ENCODE measurements at regions not wholly inside any gene's neighbourhood (a gene's known extent, or its start where the extent isn't known, plus 50 kb on each side); places are given as distances from the start of the nearest gene placed in this dataset.

DNA sequence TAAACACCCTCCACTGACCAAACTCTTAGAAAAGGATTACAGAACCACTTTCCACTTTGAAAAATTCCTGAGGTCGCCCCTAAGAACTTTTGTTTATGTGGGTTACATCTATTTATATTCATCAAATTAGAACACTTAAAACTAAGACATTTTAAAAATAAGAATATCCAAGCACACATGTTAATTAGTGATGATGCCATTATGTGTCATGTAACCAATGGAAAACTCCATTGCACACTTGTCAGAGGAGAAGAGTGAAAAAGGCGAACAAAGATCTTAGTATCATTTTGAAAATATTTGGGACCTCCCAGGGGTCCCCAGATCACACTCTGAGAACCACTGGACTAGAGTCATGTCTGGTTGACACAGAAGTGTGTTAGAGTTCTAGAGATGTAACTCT lies 882.4 kb upstream of the AMELY start:
- TF ChIP-seq, protein P1, sequence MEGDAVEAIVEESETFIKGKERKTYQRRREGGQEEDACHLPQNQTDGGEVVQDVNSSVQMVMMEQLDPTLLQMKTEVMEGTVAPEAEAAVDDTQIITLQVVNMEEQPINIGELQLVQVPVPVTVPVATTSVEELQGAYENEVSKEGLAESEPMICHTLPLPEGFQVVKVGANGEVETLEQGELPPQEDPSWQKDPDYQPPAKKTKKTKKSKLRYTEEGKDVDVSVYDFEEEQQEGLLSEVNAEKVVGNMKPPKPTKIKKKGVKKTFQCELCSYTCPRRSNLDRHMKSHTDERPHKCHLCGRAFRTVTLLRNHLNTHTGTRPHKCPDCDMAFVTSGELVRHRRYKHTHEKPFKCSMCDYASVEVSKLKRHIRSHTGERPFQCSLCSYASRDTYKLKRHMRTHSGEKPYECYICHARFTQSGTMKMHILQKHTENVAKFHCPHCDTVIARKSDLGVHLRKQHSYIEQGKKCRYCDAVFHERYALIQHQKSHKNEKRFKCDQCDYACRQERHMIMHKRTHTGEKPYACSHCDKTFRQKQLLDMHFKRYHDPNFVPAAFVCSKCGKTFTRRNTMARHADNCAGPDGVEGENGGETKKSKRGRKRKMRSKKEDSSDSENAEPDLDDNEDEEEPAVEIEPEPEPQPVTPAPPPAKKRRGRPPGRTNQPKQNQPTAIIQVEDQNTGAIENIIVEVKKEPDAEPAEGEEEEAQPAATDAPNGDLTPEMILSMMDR (IDR thresholded peaks at IDR 0.05 in 8 of 11, conservative IDR thresholded peaks at IDR 0.05 in 3 of 11): no peak
- TF ChIP-seq POLR2AphosphoS5 (IDR thresholded peaks at IDR 0.05): no peak
